Fibroblast of mammary gland (primary cell): ENCODE measurements at regions not wholly inside any gene's neighbourhood (a gene's known extent, or its start where the extent isn't known, plus 50 kb on each side); places are given as distances from the start of the nearest gene placed in this dataset.
"Not testable (repeated sequence)": the region's sequence is repeated elsewhere in the genome, so short reads cannot be mapped to it uniquely, and the experiment has no call there.

Experiments
- DNase-seq: peaks from one replicate; pipeline ENCODE4 v3.0.0-alpha.2; 2010; ENCODE audit warnings: low read depth
- H3K4me3 ChIP-seq: 2 replicates; pipeline ENCODE4 v1.5.1; 2011; ENCODE audit warnings: low read depth, mild to moderate bottlenecking, low read length, moderate library complexity; ENCODE audit not compliant: control insufficient read depth
- TF ChIP-seq, protein P1 (sequence below): conservative IDR thresholded peaks from 2 replicates; pipeline ENCODE4 v1.5.1; 2011; ENCODE audit warnings: low read depth, low read length, inconsistent platforms; ENCODE audit not compliant: control insufficient read depth, insufficient read depth

DNA sequence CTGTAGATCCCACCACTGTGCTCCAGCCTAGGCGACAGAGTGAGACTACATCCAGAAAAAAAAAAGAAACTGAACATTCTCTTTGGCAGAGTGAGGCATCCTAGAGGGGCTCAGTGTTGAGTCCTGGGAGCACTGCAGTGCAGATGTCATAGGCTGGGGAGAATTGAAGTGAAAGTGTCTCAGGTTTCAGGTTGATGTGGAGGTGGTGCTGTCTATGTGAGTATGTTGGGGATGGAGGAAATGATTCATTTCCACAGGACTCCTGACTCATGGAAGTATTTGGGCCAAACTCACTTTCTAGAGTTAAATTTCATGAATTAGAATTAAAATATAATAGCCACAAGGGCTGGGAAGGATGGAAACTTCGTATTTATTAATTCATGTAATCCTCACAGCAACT is 134.4 kb upstream of the TSC22D1 start:
- no peak overlapping the region for H3K4me3 ChIP-seq
- DNase-seq = peak; percentile 93
- TF ChIP-seq, protein P1, sequence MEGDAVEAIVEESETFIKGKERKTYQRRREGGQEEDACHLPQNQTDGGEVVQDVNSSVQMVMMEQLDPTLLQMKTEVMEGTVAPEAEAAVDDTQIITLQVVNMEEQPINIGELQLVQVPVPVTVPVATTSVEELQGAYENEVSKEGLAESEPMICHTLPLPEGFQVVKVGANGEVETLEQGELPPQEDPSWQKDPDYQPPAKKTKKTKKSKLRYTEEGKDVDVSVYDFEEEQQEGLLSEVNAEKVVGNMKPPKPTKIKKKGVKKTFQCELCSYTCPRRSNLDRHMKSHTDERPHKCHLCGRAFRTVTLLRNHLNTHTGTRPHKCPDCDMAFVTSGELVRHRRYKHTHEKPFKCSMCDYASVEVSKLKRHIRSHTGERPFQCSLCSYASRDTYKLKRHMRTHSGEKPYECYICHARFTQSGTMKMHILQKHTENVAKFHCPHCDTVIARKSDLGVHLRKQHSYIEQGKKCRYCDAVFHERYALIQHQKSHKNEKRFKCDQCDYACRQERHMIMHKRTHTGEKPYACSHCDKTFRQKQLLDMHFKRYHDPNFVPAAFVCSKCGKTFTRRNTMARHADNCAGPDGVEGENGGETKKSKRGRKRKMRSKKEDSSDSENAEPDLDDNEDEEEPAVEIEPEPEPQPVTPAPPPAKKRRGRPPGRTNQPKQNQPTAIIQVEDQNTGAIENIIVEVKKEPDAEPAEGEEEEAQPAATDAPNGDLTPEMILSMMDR = no peak

DNA sequence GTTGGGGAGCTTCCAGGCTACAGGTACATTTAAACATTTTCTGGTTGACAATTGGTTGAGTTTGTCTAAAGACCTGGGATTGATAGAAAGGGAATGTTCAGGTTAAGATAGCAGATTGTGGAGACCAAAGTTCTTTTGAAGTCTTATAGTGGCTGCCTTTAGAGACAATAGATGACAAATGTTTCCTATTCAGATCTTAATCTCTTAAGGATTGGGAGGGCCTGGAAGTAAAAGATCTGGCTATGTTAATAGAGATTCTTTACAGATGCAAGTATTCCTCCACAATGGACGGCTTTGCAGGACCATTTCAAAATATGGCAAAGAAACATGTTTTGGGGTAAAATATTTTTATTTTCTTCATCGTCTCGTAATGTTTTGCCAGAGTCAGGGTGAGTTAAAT is 128.7 kb upstream of the TSC22D1 start:
- DNase-seq, H3K4me3 ChIP-seq: not testable (repeated sequence)

DNA sequence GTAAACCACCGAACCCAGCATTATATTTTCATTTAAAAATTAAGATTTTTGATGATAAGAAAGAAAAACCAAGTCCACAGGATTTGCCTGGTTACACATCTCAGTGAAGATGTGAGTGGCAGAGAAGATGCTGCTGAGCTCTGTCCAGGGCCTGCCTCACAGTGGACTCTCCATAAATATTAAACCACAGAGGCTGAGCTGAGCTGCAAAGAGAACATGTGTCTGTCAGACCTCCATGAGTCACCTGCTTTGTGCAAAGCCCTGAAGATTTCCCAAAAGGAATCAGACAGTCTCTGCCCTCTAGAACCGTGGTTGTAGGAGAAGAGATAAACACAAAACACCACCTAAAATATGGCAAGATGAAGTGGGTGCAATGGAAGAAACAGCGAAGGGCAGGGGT is 127.2 kb upstream of the TSC22D1 start:
- peak; percentile 85 for DNase-seq
- H3K4me3 ChIP-seq = no peak overlapping the region
- TF ChIP-seq, protein P1 = no peak

DNA sequence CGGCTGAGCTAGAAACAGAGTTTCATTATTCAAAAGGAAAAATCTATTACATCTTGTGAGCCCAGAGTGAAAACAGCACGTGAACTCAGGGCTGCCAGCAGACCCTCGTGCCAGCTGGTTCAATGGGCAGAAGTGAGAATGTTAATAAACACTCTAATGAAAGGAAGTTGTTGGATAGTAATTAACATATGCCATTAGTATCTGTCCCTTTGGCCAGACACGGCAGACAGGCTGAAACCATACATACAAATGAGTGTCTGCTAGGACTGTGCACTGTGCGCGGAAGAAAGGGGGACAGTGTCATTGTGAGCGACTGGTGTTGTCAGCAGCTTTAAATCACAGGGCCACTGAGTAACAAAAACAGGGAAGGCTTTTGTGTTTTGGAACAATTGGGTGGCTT is 121.9 kb upstream of the TSC22D1 start:
- TF ChIP-seq, protein P1 = no peak
- no peak for DNase-seq
- H3K4me3 ChIP-seq = no peak overlapping the region

DNA sequence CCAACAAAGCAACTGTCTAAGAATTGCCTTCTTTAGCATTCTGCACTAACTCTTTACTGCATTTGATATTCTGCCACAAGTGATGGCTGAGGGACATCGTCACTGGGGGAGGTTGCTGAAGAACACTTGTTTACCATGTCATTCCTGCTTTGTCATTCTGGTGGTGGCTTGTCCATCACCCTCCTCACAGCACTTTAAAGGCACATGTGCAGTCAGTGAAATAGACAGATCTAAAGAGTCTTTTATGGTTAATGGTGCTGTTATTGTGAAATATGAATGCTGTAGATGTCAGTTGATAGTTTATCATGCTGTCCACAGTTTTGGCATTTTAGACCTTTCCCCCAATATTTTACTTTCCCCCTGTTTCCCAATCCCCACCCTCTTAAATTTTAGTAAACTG is 120.9 kb upstream of the TSC22D1 start:
- TF ChIP-seq, protein P1 = no peak
- no peak overlapping the region for H3K4me3 ChIP-seq
- no peak for DNase-seq

DNA sequence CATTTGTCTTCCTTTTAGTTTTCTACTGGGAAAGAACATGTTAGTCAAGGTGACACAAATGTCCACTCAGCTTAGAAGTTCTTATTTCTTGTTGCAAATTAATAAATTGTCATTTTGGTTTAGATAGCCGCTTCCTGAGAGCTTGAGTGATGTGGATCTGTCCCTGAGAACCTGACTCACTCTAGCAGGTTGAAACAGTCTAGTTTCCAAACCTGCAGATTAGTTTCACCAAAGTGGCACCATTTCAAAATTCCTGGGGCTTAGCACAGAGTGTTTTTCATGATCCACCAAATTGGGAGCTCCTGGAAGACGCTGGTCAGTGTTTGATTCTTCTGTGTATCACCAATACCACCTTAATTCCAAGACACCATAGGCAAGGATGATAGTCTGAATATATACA is 119.4 kb upstream of the TSC22D1 start:
- DNase-seq = no peak
- no peak overlapping the region for H3K4me3 ChIP-seq
- TF ChIP-seq, protein P1 = no peak

DNA sequence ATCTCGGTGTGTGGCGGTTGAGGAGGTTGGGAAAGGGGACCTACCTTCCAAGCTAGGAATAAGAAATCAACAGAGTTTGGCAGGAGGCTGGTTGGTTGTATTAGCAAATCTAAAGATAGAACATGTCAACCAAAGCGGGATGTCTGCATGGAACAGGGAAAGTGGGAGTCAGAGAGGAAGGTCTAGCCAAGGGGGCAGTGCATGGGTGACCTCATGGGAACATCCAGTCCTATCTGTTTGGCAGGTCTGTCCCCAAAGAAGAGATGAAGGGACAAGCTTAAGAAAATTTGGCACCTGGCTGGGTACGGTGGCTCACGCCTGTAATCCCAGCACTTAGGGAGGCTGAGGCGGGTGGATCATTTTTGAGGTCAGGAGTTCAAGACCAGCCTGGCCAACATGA is 118.7 kb upstream of the TSC22D1 start:
- H3K4me3 ChIP-seq = no peak overlapping the region
- TF ChIP-seq, protein P1 = no peak
- no peak for DNase-seq

DNA sequence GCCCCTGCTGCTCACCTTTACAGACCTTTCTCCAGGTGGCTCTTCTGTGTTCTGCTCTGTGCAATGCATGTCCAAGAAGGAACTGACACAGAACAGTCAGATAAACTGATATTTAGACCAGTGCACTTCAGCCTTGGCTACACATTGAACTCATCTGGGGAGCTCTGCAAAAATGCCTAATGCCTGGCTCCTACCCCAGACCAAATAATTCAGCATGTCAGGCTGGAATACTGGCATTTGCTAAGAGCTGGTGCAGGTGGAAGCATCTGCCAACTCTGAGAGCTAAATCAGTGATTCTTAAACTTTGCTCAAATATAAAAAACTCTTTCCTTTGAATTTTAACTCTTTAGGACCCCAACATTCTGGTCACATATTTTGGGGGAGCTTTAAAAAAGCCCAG is 118.2 kb upstream of the TSC22D1 start:
- TF ChIP-seq, protein P1 = no peak
- H3K4me3 ChIP-seq = no peak overlapping the region
- DNase-seq = no peak
